Panc1 (cell line): ENCODE measurements at regions not wholly inside any gene's neighbourhood (a gene's known extent, or its start where the extent isn't known, plus 50 kb on each side); places are given as distances from the start of the nearest gene placed in this dataset.
"Not testable (repeated sequence)": the region's sequence is repeated elsewhere in the genome, so short reads cannot be mapped to it uniquely, and the experiment has no call there.

ENCODE experiments used
- ATAC-seq: fragments of 200-7000 bp; cut with Tn5 transposase; 2 replicates; pipeline ENCODE4 v1.9.1; 2020; ENCODE audit warnings: mild to moderate bottlenecking, moderate library complexity
- BruUV-seq: library from RNA; stranded (reverse); fragments of 400-500 nt; replicated peaks from 2 replicates; lab custom pipeline; 2021; lab: Mats Ljungman, UMichigan
- CTCF ChIA-PET: fragments of 300-600 bp; sonication (Branson Sonifier 250); formaldehyde crosslinking; loops from one replicate; lab custom pipeline; 2022; ENCODE audit warnings: antibody characterized with exemption; lab: Charles Lee
- POLR2A ChIA-PET: fragments of 300-600 bp; sonication (Branson Sonifier 250); formaldehyde crosslinking; loops from one replicate; lab custom pipeline; 2022; ENCODE audit warnings: antibody characterized with exemption; lab: Charles Lee
- DNase-seq: peaks from one replicate; pipeline ENCODE4 v3.0.0-alpha.2; 2010; ENCODE audit warnings: low read depth, low spot score
- H3K27ac ChIP-seq: 2 replicates; pipeline ENCODE4 v1.5.1; 2011; ENCODE audit warnings: mild to moderate bottlenecking, low read length, inconsistent platforms
- H3K27me3 ChIP-seq: fragments of 200-500 bp; sonication (Bioruptor generic); 2 replicates; pipeline ENCODE4 v1.6.0; 2014; ENCODE audit warnings: low read length, inconsistent platforms; ENCODE audit not compliant: control insufficient read depth, insufficient read depth
- H3K36me3 ChIP-seq: fragments of 200-500 bp; sonication (Bioruptor generic); 2 replicates; pipeline ENCODE4 v1.5.1; 2014; ENCODE audit warnings: inconsistent platforms, mild to moderate bottlenecking, low read length, moderate library complexity; ENCODE audit not compliant: control insufficient read depth, insufficient read depth
- H3K4me1 ChIP-seq: 2 replicates; pipeline ENCODE4 v1.5.1; 2011; ENCODE audit warnings: inconsistent platforms, mild to moderate bottlenecking, low read length, moderate library complexity; ENCODE audit not compliant: control insufficient read depth, insufficient read depth
- H3K4me3 ChIP-seq, 2 experiments: 2 replicates each; pipeline ENCODE4 v1.5.1; 2011 to 2012; ENCODE audit warnings: low read depth in 2 of 2, low read length in 2 of 2, mild to moderate bottlenecking in 2 of 2, inconsistent platforms in 1 of 2, moderate library complexity in 1 of 2
- H3K9me3 ChIP-seq: fragments of 200-500 bp; sonication (Bioruptor generic); 2 replicates; pipeline ENCODE4 v1.5.1; 2014; ENCODE audit warnings: low read depth, mild to moderate bottlenecking, inconsistent platforms, low read length, moderate library complexity; ENCODE audit not compliant: control insufficient read depth, insufficient read depth
- CTCF ChIP-seq: fragments of 450-650 bp; IDR thresholded peaks from 2 replicates; pipeline ENCODE4 v1.5.1; 2017; ENCODE audit warnings: mild to moderate bottlenecking
- POLR2AphosphoS5 ChIP-seq: IDR thresholded peaks from 2 replicates; pipeline ENCODE4 v1.6.1; 2012; ENCODE audit warnings: mild to moderate bottlenecking, low read depth, low read length, moderate library complexity
- REST ChIP-seq, 2 experiments: IDR thresholded peaks; 2 replicates each; pipeline ENCODE4 v1.6.1; 2011 to 2012; ENCODE audit warnings: low read depth in 2 of 2, control low read depth in 1 of 2, low read length in 1 of 2, mild to moderate bottlenecking in 1 of 2, moderate library complexity in 1 of 2; ENCODE audit not compliant: insufficient read depth in 1 of 2
- SIN3A ChIP-seq: IDR thresholded peaks from 2 replicates; pipeline ENCODE4 v1.6.1; 2012; ENCODE audit warnings: low read depth, mild to moderate bottlenecking, low read length, moderate library complexity, borderline replicate concordance; ENCODE audit not compliant: insufficient read depth
- TCF7L2 ChIP-seq: IDR thresholded peaks from 2 replicates; pipeline ENCODE4 v1.6.1; 2011; ENCODE audit warnings: mild to moderate bottlenecking, low read depth, low read length, inconsistent platforms
- in situ Hi-C: cut with HindIII; loops from 2 replicates; pipeline ENCODE4 v1.10.0; 2016; ENCODE audit warnings: low sequenced_read_pairs, low pct_unique_long_range_greater_than_20kb
- intact Hi-C: fragments of 100-400 bp; cut with micrococcal nuclease; formaldehyde crosslinking; loops from one replicate; pipeline ENCODE4 v1.10.0; 2022; ENCODE audit not compliant: unreplicated experiment

DNA sequence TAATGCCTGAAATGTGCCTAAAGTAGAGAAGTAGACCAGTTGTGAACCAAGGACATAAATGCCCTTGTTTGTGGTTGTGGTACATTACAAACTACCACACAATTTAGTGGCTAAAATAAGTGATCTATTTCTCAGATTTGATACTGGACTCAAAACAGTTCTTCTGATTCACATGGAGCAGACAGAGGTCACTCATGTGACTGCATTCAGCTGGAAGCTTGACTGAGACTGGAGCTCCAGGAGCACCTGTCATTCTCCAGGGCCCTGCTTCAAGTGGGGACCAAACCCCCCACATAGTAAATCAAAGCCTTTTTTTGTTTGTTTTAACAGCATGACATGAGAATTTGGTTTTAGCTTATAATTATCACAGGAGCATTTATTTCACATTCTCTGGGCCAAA is 301.2 kb downstream of the OXSM start:
- Histone ChIP-seq H3K27me3 (no peaks in the 10 kb centered on the region), H3K9me3 (no peaks in the 10 kb centered on the region), H3K27ac (no peak overlapping the region), H3K4me1 (no peaks in the 10 kb centered on the region), H3K36me3 (no peaks in the 10 kb centered on the region), H3K4me3 (no peak overlapping the region)
- in situ Hi-C loops, result no loop called here
- no TSS peak for BruUV-seq
- intact Hi-C loops, result no loop called here
- DNase-seq (no peak), ATAC-seq (no peak)
- POLR2A ChIA-PET, result interaction anchor here (0.7 kb wide), 1 partner anchor 349 kb away, joined by 3 read pairs; no protein-coding TSS in a partner anchor
- CTCF ChIA-PET, result no interaction called here
- TF ChIP-seq SIN3A, result no peak
- no peak for TF ChIP-seq CTCF
- no peak for TF ChIP-seq REST (IDR thresholded peaks at IDR 0.05; ENCODE audit: insufficient read depth in 1 of 2, low read depth in 2 of 2, low read length in 1 of 2)
- no peak for TF ChIP-seq TCF7L2
- no peak for TF ChIP-seq POLR2AphosphoS5

DNA sequence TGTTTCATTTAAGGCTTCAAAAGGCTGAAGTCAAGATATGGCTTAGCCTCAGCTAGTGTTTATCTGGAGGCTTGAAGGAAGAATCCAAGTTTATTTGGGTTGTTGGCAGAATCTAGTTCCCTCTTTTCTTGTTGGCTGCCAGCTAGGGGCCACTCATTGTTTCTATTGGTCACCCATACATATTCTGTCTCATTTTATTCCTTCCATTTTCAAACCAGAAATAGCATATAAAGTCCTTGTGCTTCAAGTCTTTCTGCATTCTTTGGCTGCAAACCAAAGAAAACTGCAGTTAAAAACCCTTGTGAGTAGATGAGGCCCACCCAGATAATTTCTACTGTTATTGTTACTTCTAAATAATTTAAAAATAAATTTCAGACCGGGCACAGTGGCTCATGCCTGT is 301.7 kb downstream of the OXSM start:
- Histone ChIP-seq H3K9me3 (no peaks in the 10 kb centered on the region), H3K27me3 (no peaks in the 10 kb centered on the region), H3K4me3 (no peak overlapping the region), H3K36me3 (no peaks in the 10 kb centered on the region), H3K4me1 (no peaks in the 10 kb centered on the region), H3K27ac (no peak overlapping the region)
- POLR2A ChIA-PET, result interaction anchor here (0.7 kb wide), 1 partner anchor 349 kb away, joined by 3 read pairs; no protein-coding TSS in a partner anchor
- intact Hi-C loops (no loop called here), in situ Hi-C loops (no loop called here)
- ATAC-seq, result no peak
- BruUV-seq, result no TSS peak
- CTCF ChIA-PET, result no interaction called here
- DNase-seq, result no peak
- TF ChIP-seq CTCF (no peak), TCF7L2 (no peak)

DNA sequence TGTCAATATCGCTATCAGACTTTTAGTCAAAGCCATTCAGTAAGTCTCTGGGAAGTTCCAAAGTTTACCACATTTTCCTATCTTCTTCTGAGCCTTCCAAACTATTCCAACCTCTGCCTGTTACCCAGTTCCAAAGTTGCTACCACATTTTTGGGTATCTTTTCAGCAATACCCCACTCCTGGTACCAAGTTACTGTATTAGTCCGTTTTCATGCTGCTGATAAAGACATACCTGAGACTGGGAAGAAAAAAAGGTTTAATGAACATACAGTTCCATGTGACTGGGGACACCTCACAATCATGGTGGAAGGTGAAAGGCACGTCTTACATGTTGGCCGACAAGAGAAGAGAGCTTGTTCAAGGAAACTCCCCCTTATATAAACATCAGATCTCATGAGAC is 307.2 kb downstream of the OXSM start:
- H3K27me3 ChIP-seq, CTCF ChIA-PET, POLR2A ChIA-PET, H3K27ac ChIP-seq, DNase-seq, intact Hi-C loops, H3K9me3 ChIP-seq, in situ Hi-C loops, ATAC-seq, BruUV-seq, H3K36me3 ChIP-seq, H3K4me1 ChIP-seq, H3K4me3 ChIP-seq: not testable (repeated sequence)
